GM19455 (cell line): ENCODE measurements at regions not wholly inside any gene's neighbourhood (a gene's known extent, or its start where the extent isn't known, plus 50 kb on each side); places are given as distances from the start of the nearest gene placed in this dataset.
"Not testable (repeated sequence)": the region's sequence is repeated elsewhere in the genome, so short reads cannot be mapped to it uniquely, and the experiment has no call there.

Source experiments
- ATAC-seq: cut with Tn5 transposase; IDR thresholded peaks from one replicate; pipeline ENCODE4 v1.9.1; 2021; ENCODE audit not compliant: unreplicated experiment

DNA sequence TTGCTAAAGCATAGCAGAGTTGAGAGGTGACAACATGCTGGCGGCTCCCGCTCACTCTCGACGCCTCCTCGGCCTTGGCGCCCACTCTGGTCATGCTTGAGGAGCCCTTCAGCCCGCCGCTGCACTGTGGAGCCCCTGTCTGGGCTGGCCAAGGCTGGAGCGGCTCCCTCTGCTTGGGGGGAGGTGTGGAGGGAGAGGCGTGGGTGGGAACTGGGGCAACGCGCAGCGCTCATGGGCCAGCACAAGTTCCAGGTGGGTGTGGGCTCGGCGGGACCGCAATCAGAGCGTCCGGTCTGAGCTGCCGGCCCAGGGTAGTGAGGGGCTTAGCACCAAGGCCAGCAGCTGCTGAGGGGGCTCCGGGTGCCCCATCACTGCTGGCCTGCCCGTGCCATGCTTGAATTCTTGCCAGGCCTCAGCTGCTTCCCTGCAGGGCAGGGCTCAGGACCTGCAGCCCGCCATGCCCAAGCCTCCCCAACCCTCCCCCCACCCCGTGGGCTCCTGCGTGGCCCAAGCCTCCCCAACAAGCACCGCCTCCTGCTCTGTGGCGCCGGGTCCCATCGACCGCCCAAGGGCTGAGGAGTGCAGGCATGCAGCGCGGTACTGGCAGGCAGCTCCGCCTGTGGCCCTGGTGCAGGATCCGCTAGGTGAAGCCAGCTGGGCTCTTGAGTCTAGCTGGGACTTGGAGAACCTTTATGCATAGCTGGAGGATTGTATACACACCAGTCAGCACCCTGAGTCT, 2052.8 kb upstream of the CELF4 start:
- no peak for ATAC-seq

DNA sequence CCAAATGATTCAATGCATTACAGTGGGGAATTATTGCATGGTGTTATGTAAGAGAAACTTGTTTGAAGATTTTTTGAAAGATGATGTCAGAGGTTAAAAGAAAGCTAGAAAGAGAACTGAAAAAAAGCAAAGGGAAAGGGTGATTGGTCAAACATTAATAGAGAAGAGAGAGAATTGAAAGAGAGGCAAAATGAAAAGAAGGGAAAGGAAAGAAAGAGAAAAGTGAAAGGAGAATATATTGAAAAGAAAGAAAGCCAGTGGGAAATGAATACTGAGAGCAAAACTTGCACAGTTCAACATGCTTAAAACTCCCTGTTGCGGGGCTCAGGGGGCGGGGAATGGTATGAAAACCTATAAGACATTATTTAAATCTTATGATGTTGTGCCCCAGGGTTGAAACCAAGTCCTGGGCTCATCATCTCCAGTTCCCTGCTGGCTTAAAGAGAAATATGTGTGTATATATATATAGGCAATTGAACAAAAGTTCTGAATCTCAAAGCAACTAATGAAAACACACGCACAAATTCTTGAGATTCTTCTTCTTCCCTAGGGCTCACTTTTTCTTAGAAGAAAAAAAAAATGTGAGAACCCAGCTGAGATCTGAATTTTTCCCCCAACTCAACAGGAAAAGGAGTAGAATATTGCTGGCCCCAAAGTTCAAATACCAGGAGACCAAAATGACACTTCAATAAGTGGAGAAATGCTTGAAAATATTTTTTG, 2045.9 kb upstream of the CELF4 start:
- ATAC-seq, result no peak

DNA sequence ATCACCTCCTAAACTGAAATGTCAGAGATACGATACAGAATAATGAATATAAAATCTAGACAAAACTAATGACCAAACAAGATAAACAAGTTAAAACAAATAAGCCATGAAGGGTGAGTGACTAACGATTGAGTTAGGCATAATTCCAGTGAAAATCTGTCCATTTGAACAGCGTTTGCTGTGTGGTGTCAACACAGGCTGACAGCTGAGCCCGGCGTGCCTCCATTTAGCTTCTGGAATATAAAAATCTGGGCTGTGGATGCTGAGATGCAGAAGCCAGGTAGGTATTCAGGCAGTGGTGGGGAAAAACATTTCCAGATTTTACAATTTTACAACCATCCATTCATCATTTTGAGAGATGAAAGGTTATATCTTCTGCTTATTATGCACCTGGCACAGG, 2041.4 kb upstream of the CELF4 start:
- no peak for ATAC-seq

DNA sequence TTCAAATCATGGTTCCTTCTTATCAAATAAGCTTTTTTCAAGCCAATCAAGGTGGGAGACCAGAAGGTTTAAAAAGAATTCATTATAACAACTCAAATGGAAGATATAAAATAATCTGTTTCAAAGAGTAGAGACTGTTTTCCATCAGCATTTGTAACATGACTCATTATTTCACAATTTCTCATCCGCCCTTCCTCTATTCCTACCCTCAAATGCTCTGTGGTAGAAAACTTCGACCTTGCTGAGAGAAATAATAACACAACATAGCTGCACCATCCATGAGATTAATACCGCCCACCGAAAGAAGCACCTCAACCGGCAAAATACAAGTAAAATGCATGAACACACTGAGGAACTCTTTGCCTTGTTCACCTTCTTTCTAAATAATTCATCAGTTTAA, 2039.2 kb upstream of the CELF4 start:
- ATAC-seq, result no peak

DNA sequence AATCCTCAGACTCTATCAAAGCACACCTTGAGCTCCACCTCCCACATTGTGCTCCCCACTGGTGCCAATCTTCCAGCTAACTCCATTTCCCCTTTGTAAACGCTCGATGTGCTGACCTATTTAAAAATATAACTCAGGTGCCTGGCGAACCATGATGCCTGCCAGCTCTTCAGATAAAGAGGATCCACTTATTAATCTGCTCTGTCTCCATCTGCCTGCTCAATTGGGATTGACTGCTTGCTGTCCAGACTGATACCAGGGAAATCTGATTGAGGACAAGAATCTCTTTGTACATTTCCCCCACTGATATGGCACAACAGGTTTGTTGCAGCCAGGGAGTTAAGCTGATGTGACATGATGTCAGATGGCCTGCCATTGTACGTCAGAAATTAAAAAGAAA, 2036.5 kb upstream of the CELF4 start:
- no peak for ATAC-seq

DNA sequence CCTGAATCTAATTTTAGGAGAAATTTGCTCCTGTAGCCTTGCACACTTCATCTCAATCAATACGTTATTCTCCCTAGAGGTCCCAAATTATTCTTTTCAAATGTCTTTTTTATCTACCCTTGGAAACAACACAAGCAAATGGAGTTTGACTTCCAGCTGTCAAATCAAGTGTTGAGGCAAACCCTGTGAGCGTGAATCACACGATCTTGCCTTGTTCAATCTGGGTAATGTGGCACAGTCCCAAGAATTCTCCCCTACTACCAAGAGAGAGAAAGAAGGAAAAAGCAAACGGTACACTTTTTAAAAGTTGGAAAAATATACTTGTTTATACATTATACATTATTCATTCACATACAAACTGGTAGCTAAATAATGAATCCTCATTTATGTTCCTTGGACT, 2035.3 kb upstream of the CELF4 start:
- no peak for ATAC-seq

DNA sequence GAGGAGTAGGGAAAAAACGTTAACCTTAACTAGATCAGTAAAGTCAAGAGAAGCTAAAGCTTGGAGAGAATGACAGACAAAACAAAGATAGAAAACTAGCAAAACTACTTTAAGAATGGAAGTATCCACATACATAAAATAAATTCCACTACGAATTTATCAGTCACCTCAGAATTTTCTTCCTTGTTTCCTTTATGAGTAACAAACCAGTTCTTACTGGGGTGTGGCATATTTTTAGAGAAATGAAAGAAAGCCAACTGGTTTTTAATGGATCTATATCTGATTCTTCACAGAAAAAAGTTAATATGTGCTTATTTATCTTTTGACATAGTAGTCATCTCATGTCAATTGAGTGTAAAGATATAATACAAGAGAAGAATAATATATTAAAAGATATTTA, 2033.7 kb upstream of the CELF4 start:
- no peak for ATAC-seq

DNA sequence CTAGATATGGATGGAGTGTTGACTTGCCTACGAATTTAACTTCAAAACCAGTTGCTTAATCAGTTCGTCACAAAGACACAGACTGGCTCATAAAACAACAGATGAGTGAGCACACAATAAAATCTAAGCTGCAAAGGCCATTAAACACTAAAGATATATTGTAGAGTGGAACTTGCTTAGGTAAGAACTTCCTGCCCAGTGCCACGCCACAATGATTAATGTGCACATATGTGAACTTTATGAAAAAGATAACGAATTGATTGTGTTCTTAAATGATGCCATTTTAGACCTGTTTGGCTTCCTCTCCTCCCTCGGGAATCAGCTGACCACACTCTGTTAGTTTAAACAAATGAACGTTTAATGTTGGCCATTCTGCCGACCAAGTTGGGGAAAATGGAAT, 2031.3 kb upstream of the CELF4 start:
- ATAC-seq, result no peak

DNA sequence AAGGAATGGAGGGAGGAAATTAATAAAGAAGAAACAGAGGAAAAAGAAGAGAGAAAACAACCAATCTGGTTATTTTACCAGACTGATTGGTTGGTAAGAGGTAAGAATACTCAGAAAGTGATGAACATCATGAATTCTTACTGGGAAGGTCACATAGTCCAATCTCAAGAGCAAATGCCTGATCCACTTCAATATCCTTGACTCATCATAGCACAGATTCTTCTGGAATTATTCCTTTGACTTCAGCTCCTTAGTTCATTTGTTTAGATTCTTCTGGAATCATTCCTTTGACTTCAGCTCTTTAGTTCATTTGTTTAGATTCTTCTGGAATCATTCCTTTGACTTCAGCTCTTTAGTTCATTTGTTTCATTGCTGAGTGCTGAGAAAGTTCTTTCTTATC, 2030.6 kb upstream of the CELF4 start:
- ATAC-seq, result no peak

DNA sequence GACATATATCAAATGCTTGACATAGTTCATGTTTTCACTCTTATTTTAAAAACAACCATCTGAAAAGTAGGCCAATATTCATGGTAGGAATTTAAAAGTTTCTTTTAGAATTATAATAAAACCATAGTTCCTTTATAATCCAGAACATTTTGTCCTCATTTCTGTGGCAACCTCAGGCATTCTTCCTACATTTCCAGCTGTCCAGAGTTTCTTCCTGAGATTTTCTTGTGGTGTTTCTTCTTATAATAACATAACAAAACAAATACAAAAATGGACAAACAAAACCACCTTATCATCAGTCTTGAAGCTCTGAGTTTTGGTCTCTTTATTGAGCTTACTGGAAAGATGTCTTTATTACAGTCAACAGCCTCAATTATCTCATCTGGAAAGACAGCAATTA, 2028.6 kb upstream of the CELF4 start:
- no peak for ATAC-seq

DNA sequence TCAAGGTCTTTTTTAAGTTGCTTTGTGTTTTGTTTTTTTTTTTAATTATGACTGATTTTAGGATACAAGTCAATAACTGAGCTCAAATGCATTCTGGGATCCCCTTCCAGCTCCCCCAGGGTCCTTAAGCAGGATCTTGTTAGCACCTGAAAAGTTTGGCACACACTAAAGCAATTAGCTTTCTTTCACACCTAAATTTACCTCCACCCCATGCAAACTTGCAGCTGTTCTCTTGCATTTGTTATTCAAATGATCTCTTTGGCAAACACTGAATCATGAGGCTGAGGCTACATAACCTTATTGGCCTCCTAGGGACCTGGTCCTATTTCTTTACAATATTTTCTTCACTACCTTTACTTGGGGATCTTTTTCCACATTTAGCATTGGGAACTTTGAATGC, 2026.1 kb upstream of the CELF4 start:
- no peak for ATAC-seq

DNA sequence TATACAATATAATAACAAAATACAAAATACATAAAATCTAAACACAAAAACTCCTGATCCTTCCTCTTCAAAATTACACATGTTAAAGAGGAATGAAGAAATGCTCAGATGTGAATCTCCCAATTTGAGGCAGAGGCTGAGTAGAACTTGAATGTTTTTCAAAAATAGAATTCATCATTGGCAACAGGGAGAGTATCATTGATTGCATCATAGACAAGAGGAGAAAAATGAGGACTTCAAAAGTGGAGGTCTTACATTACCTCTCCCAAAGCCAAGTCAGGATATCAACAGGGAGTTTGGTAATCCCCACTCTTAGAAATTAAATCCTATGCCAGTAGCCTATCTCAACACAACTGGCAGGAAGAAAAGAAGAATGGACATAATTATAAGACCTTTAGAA, 2023.9 kb upstream of the CELF4 start:
- no peak for ATAC-seq

DNA sequence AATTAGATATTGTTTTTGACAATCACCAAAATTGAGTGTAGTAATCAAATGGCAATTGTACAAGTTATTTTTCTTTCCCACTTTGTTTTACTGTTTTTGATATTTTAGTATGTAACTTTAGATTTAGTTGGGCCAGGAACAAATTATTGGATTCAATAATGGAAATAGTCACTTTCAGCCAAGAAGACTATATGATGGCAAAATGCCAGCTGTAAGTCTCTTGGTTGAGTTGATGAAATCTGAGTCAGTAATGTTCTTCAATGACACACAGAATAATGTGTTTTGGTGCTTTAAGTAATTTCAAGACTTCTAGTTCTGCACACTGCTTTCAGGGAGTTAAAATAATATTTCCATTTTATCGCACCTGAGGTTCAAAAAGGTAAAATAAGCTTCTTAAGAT, 2022.0 kb upstream of the CELF4 start:
- ATAC-seq, result no peak

DNA sequence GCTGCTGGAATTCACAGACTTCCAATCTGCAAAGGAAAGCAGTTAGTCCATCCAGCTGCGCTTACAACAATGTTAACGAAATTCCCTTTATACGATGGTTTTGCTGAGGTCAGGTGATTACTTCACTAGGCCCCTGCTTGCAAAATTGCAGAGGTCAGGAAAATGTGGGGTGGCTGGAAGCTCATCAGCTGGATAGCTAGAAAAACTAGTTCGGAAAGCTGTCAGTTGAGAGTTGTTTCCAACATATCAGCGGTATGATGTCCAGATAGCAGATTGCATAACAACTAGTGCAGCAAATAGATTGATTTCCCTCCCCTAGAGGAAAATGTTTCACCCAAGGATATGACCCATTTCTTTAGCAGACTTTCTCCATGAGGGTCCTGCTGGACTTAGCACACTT, 2021.1 kb upstream of the CELF4 start:
- no peak for ATAC-seq

DNA sequence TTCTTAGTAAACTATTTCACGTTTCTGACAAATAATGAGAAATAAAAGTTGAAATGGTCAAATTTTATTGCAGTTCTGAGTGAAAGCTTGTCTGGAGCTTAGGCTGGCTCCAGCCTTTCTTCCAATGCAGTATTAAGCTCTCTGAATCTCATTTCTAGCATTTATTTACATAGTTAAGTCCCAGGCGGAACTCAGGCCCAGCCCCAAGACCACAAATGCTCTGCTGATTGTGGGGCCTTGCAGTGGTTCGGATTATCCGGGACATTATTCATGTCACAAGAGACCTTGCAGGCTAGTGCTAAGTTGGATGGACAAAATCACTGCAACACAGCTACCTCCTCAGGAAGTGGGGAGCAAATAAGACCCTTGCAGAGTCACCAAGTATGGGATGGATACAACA, 2009.3 kb upstream of the CELF4 start:
- no peak for ATAC-seq

DNA sequence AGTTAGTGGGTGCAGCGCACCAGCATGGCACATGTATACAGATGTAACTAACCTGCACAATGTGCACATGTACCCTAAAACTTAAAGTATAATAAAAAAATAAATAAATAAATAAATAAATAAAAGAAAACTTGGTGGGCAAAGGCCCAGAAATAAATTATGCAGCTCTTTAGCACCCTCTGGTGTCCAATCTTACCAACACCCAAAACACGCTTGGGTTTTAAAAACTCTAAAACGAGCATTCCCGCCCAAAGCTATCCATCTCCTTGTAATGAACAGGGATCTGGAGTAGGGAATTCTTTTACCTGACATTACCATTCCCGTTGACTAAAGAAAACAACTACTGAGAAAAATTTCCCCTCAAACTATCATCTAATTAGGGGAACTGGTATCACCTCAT, 2005.9 kb upstream of the CELF4 start:
- ATAC-seq, result no peak

DNA sequence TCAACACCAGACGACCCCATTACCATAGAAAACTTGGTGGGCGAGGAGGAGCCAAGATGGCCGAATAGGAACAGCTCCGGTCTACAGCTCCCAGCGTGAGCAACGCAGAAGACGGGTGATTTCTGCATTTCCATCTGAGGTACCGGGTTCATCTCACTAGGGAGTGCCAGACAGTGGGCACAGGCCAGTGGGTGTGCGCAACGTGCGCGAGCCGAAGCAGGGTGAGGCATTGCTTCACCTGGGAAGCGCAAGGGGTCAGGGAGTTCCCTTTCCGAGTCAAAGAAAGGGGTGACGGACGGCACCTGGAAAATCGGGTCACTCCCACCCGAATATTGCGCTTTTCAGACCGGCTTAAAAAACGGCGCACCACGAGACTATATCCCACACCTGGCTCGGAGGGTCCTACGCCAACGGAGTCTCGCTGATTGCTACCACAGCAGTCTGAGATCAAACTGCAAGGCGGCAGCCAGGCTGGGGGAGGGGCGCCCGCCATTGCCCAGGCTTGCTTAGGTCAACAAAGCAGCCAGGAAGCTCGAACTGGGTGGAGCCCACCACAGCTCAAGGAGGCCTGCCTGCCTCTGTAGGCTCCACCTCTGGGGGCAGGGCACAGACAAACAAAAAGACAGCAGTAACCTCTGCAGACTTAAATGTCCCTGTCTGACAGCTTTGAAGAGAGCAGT, 2000.1 kb upstream of the CELF4 start:
- not testable (repeated sequence) for ATAC-seq

DNA sequence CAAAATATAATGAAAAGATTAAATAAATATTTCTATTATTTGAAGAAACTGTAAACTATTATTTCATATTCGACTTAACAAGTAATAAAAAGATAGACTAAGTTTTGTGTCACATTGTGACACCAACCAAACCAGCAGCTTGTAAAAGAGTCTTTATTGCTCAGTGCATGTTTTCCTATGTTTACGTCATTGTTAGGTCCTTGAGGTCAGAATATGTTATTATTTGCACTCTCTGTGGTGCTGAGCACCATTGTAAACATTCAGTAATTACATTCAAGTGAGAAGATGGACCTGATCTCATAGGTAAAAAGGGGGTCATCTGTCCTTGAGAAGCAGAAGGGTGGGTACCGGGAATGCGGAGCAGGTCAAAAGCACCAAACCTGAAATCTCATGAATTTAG, 1999.1 kb upstream of the CELF4 start:
- ATAC-seq, result no peak

DNA sequence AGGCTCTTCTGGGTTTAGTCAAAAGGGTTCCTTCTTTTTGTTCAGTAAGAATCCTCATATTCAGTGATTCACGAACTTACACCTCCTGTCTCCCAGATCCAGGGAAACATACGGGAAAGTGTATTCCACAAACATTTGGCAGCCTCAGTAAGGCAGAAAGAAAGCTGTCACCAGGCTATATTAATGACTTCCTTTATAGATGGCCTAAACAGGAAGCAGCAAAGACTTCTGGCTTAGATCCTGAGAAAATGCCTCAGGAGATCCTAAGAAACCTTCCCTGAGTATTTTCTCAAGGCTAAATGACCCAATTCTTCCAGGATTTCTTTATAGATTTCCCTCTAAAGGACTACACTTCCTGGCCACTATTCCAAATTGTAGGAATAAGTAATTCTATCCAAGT, 1995.5 kb upstream of the CELF4 start:
- no peak for ATAC-seq

DNA sequence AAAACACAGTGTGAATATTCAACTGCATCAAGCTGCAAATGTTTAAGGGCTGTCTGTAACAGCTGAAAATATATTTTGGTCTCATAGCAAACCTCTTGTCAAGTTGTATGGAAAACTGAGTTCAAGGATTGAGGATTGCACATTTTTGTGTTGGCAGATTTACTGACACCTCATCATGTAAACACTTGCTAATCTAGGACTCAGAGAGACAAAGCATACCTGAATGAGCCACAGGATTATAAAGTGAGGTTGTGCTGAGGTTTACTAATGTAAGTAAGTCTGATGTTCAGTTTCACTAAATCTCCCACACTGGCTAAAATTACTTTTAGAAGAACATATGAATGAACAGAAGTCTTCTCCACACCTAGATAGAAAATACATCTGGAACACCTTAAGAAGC, 1993.1 kb upstream of the CELF4 start:
- no peak for ATAC-seq

DNA sequence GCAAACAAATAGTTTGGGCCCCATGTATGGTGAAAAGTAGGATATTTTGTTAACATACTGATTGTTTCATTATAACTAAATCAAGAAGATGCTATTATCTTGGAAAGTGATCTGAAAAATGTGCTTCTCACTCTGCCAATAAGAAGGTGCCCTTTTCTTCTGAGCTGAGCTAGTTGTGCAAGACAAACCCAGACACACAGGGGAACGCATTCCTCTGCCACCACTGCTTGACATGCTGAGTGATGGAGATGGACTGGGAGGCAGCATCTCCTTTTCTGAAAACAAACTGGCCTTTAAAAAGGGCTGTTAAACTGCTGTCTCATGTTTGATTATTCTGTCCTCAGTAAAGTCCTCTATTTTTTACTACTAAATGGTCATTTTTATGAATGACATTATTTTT, 1989.9 kb upstream of the CELF4 start:
- no peak for ATAC-seq

DNA sequence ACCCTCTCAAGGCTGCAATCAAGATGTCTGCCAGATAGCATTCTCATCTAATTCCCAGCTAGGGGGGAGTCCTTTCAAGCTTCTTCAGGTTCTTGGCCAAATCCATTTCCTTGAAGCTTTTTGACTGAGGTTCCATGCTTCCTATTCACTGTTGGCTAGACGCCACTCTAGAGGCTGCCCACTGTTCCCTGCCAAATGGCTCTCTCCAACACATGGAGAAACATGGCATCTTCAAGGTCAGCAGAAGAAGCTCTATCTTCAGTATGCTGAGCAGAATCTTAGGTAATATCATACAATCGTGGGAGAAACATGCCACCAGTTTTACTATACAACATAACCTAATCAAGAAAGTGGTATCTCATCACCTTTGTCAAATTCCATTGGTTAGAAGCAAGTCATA, 1985.1 kb upstream of the CELF4 start:
- ATAC-seq, result no peak
